ENCODE measurements at regions not wholly inside any gene's neighbourhood (a gene's known extent, or its start where the extent isn't known, plus 50 kb on each side); places are given as distances from the start of the nearest gene placed in this dataset.
A peak's percentile ranks its signal among the peaks of the same experiment; 100 is the strongest.

DNA sequence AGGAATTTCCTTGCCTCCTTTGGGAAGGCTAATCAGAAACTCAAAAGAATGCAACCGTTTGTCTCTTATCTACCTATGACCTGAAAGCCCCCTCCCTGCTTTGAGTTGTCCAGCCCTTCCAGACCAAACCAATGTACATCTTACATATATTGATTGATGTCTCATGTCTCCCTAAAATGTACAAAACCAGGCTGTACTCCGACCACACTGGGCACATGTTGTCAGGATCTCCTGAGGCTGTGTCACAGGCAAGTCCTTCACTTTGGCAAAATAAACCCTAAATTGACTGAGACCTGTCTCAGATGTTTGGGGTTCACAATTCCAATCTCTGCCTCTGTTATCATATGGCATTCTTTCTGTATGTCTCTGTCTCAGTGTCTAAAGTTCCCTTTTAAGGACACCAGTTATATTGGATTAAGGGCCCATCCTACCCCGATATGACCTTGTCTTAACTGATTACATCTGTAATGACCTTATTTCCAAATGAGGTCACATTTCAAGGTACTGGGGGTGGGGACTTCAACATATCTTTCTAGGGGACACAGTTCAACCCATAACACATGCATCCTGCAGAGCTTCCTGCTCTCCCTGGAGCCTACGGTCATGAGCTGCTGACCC, 513.5 kb upstream of the JARID2 start:
- peak; percentile 12 for DNase-seq

DNA sequence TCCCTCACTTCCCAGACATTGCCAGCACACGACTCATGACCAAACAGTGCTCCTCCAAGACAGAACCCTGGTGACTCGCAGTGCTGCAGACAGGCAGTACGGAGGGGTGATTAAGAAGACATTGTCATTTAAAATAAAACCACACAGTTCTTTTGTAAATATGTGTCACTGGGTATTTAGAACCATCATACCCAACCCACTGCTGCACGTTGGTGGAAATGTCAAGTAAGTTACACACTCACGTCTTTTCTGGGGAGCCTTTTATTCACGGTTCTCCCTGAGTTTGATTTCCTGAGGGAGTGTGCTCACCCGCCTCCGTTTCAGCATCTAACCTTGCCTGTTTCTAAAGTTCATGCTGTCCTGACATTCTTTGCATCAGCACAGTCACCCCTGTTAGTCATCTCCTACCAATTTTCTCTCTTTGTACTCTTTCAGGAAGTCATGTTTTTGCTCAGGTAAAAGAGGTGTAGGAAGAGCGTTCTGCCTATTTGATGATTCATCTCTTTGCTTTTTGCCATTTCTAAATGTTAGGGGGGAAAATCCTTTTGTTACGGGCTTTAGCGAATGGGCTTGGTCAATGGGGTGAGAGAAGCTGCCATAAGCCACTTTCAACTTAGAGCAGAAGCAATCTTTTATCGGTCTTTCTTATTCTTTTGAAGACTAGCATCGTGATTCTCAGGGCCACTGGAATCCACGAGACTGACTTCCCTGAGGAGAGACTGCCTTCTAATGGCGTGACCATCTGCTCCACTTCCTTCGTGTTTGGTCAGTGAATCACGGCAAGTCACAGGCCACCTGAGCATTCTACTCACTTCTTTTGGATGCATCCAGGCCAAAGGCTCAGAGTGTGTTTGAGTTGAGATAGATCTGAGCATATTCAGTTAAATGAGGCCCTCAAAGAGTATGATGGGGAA, 512.8 kb upstream of the JARID2 start:
- DNase-seq = peak; percentile 80

DNA sequence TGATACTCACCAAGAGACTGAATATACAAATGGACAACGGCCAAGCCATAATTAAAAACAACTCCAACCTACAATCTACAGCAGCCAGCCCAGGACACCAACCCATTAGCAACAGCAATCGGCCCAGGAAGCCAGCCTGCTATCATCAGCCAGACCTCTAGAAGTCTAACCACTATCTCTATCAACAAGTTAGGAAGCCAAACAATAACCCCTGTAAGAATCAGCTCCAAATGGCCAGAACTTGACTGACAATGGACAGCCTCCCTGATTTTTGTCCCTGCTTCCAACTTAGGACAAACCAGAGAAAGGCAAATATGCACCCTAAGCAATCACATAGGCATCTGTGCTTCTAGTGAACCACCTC, 511.8 kb upstream of the JARID2 start:
- DNase-seq = peak; percentile 39

DNA sequence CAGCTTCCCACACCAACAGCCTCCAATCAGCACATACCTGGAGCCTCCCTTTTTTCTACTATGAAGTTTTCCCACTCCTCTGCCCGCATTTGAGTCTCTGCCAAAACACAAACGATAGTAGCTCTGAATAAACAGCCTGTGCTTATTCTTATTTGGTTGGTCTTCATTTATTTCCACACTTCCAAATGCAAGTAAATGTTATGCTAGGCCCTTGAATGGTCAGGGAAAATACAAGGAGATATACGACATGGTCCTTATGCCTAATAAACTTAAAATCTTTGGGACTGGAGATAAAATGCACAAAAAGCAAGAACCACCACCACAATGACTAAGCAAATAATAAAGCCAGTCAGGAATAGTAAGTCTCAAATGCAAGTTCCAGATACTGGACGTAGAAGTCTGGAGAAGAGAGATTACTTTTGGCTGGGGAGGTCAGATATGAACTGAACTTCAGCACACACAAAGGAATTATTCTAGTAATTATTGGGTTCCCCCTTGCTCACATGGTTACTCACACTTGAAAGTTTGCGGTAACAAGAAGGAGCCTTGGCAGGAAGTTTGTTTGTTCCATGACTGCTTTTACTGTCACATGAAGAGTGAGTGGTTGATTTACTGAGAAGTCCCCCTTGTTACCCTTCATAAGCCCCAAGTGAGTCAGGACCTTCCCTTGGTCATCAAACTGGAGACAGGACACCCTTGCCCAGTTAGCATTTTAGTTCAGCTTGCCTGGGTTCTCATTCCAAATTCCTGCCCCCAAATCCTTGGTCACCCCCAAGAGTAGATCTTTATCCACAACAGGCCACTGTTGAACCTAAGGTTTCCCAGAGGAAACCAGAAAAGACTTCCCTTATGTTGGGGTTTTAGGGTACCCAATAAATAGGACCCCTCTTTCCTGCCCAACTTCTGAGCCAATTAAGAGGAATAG, 511.2 kb upstream of the JARID2 start:
- peak; percentile 63 for DNase-seq

GRCh38 chr6:14735956-14736486, 509.8 kb upstream of the JARID2 start:
- DNase-seq = peak; percentile 66

- DNase-seq = no peak
These were observed 509.3 kb upstream of the JARID2 start for GRCh38 chr6:14736554-14736953.

DNA sequence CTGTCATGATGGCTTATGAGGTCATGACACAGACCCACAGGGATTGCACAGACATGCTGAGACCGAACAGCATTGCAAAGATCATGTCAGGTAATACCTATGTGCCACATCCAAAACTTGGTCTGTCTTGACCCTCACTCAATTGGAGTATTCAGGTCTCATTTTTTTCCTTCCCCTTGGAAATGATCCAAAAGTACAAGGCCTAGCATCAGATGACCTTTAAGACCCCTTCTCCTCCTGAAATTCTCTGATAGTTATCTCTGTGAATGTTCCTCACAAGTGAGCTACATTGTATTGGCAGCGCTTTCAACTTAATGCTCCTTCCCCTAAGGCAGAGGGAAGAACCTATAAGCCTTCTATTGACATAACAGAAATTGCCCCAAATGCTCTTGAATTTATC, 507.4 kb upstream of the JARID2 start:
- DNase-seq = no peak

DNA sequence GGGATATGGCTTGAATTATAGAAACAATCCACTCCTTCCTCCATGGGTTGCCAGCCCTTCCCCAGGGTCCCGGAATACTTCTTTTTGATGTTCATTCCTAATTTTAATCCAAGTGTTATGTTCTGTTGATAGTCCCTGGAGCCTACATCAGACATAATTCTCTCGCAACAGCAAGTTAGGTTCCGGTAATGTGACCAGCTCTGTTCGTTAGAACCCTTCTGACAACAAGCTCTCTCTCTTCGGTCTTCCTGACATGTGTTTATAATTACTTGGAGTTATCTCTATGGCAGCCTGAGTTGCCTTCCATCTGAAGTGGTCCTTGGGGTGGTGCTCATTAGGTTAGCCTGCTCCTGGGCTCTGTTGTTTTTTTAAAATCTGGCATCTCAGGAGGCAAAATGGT, 506.9 kb upstream of the JARID2 start:
- DNase-seq = no peak

DNA sequence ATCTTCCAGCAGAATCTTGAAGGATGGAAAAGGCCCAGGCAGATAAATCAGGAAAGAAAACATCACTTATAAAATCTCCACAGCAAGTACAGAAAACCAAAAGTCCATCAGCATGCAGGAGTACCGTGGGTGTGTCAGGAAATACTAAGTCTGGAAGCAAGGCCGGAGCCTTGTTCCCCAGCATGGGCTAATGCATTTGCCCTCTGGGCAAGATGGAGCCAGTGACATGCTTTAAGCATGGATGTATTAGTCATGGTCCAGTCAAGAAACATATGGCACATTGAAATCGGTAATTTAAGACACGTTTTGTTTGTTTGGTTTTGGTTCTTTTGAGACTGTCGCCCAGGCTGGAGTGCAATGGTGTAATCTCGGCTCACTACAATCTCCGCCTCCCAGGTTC, 506.0 kb upstream of the JARID2 start:
- no peak for DNase-seq

DNA sequence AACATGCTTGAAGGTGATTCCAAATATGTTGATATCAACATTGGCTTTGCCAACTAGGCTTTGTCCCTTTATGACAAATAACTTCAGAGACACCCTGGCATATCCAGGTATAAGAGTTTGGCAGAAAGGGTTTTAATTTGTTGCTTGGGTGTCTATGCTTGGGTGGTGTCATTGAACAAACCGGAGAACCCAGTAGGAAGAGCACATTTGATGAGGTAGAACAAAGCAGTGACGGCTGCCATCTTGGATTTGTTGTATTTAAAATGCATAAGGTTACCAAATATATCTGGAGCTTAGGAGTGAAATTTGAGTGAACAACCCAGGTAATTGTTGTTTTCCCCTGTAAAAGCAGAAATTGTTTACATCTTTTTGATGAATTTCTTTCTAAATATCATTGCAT, 503.7 kb upstream of the JARID2 start:
- DNase-seq = no peak

- DNase-seq = no peak
These were observed 503.2 kb upstream of the JARID2 start for GRCh38 chr6:14742680-14743079.

DNA sequence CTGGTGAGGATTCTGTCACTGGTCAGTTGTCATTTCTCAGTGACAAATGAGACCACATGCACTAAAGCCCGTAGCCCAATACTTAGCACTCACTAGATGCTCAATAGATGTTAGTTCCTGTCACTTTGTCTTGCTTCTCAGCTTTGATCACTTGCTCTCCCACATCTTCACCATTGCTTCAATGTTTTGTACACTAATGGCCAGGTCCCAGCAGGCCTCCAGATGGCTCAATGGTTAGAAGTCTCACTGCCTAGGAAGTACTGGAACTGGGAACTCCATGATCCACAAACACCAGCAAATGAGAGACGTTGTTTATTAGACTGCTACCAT, 502.8 kb upstream of the JARID2 start:
- peak; percentile 35 for DNase-seq

DNA sequence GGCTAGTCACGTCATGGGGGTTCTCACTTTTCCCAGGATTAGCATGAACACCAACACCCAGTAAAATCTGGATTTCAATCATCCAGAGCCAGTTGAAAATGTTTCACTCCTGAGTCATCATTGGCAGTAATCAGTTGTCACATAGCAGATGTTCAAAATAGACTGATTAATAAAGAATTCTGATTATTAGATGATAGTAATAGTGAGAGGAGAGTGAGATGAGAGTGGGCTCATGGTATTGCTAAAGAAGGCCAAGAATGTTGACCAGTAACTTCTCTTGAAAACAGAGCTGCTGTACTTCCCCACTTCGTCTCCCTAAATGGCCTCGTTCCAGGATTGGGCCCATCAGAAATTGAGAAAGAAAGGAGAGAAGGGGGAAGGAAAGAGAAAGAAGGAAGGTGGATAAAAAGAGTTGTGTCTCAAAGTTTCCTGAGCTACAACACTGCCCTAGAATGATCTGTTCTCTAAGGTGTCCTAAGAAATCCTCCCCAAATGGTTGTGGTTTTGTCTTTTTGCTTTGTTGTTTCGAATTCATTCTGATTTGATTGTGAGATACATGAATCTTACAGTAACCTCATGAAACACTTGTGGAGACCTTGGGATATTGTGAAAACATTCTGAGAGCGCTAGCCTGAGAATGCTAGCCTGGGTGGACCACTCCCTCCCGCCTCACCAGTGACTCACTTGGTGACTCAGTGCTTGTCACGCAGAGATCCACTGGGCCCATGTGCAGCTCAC, 502.2 kb upstream of the JARID2 start:
- DNase-seq = peak; percentile 92

GRCh38 chr6:14744212-14744556, 501.7 kb upstream of the JARID2 start:
- no peak for DNase-seq

GRCh38 chr6:14746139-14746837, 499.6 kb upstream of the JARID2 start:
- DNase-seq = no peak

- DNase-seq = peak; percentile 61
These were observed 497.9 kb upstream of the JARID2 start for GRCh38 chr6:14747881-14748520.

DNA sequence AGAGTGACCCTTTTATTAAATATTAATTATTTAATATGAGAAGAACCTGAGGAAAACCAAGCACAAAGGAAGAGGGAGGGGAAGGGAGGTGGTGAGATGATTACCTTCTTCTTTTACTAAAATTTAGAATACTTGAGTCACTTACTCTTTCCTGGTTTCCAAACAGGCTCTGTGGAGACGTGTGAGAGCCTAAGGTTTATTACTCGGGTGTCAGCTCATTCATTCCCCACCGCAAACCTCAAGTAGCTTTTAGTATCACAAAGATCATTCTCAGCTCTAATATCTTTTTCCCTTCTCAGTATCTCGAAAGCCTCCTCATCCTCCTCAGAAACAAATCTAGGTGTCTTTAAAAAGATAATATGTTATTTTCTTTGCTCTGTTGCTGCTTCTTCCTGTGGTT, 497.2 kb upstream of the JARID2 start:
- DNase-seq = peak; percentile 53

GRCh38 chr6:14750059-14750661, 495.7 kb upstream of the JARID2 start:
- DNase-seq = no peak

DNA sequence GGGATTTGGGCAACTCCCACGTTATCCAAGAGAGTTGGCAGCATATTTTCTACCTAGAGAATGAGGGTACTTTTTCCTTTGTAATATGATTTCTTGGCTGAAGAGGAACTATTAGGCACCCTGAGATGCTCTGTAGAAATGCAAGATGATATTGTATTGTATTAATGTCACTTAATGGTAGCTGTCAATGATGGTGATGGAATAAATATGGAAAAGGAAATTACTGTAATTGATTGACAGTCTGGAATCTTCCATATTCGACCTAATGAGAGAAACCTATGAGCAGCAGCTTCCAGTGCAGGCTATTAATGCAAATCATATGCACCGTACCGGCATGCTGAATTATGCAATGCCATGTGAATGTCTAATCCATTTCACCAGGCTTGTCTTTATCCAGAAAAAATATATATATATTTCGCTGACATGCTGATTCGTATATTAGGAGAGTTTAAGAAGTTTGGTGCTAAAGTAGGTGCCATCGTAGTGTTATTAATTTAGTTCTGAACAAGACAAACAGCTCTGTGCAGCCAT, 494.2 kb upstream of the JARID2 start:
- DNase-seq = no peak

- DNase-seq = peak; percentile 75
These were observed 490.9 kb upstream of the JARID2 start for GRCh38 chr6:14754751-14755513.

All from activated CD4-positive, alpha-beta T cell treated with anti-CD3 and anti-CD28 coated beads for 48 hours (primary cell).